SK-N-MC (cell line): ENCODE measurements at regions not wholly inside any gene's neighbourhood (a gene's known extent, or its start where the extent isn't known, plus 50 kb on each side); places are given as distances from the start of the nearest gene placed in this dataset.

Experiments
- EZH2 ChIP-seq: fragments of 200-600 bp; sonication (generic); IDR thresholded peaks from one replicate; pipeline ENCODE4 v1.6.1; 2017; ENCODE audit warnings: antibody characterized with exemption
- POLR2AphosphoS5 ChIP-seq: IDR thresholded peaks from 2 replicates; pipeline ENCODE4 v1.6.1; 2012; ENCODE audit warnings: mild to moderate bottlenecking, low read depth, low read length, borderline replicate concordance

- TF ChIP-seq POLR2AphosphoS5, result no peak
- TF ChIP-seq EZH2, result no peak
Measured at GRCh38 chr6:81802356-81802755, 49.9 kb upstream of the TENT5A start.
